GM18907 (cell line): ENCODE measurements at regions not wholly inside any gene's neighbourhood (a gene's known extent, or its start where the extent isn't known, plus 50 kb on each side); places are given as distances from the start of the nearest gene placed in this dataset.

Experiments used
- ATAC-seq: cut with Tn5 transposase; IDR thresholded peaks from one replicate; pipeline ENCODE4 v1.9.1; 2021; ENCODE audit warnings: mild to moderate bottlenecking, moderate library complexity; ENCODE audit not compliant: unreplicated experiment

GRCh38 chr3:107077391-107077790 lies 299.8 kb upstream of the CCDC54 start:
- no peak for ATAC-seq

GRCh38 chr3:107082527-107082926 lies 294.7 kb upstream of the CCDC54 start:
- ATAC-seq = no peak

- no peak for ATAC-seq
These were observed 292.0 kb upstream of the CCDC54 start for GRCh38 chr3:107085261-107085660.

- ATAC-seq = no peak
These were observed 285.1 kb upstream of the CCDC54 start for GRCh38 chr3:107092121-107092520.

GRCh38 chr3:107098864-107099263 lies 278.4 kb upstream of the CCDC54 start:
- no peak for ATAC-seq

GRCh38 chr3:107100137-107100536 lies 277.1 kb upstream of the CCDC54 start:
- no peak for ATAC-seq

- ATAC-seq = no peak
These were observed 276.7 kb upstream of the CCDC54 start for GRCh38 chr3:107100573-107100972.

- ATAC-seq = no peak
These were observed 273.5 kb upstream of the CCDC54 start for GRCh38 chr3:107103786-107104185.

GRCh38 chr3:107106316-107106715 lies 270.9 kb upstream of the CCDC54 start:
- no peak for ATAC-seq

- ATAC-seq = no peak
These were observed 270.3 kb upstream of the CCDC54 start for GRCh38 chr3:107106907-107107306.

GRCh38 chr3:107110596-107111305 lies 266.5 kb upstream of the CCDC54 start:
- no peak for ATAC-seq

GRCh38 chr3:107111872-107112271 lies 265.4 kb upstream of the CCDC54 start:
- no peak for ATAC-seq

- ATAC-seq = no peak
These were observed 264.9 kb upstream of the CCDC54 start for GRCh38 chr3:107112356-107112755.

- no peak for ATAC-seq
These were observed 261.0 kb upstream of the CCDC54 start for GRCh38 chr3:107116251-107116650.

- ATAC-seq = no peak
These were observed 260.1 kb upstream of the CCDC54 start for GRCh38 chr3:107117156-107117555.

- ATAC-seq = peak; percentile 85
These were observed 259.2 kb upstream of the CCDC54 start for GRCh38 chr3:107117922-107118536.

GRCh38 chr3:107124885-107125284 lies 252.4 kb upstream of the CCDC54 start:
- ATAC-seq = no peak

GRCh38 chr3:107128946-107129345 lies 248.3 kb upstream of the CCDC54 start:
- no peak for ATAC-seq

GRCh38 chr3:107130089-107130700 lies 247.0 kb upstream of the CCDC54 start:
- ATAC-seq = no peak

- ATAC-seq = no peak
These were observed 244.6 kb upstream of the CCDC54 start for GRCh38 chr3:107132674-107133073.

- no peak for ATAC-seq
These were observed 243.3 kb upstream of the CCDC54 start for GRCh38 chr3:107133891-107134290.

- ATAC-seq = no peak
These were observed 235.1 kb upstream of the CCDC54 start for GRCh38 chr3:107142171-107142570.
